Cardiac muscle cell (in vitro differentiated cells and primary cell): ENCODE measurements at regions not wholly inside any gene's neighbourhood (a gene's known extent, or its start where the extent isn't known, plus 50 kb on each side); places are given as distances from the start of the nearest gene placed in this dataset.

Source experiments
- DNase-seq, 2 donors: peaks; one replicate each; pipeline versions ENCODE4 v3.0.0 to v3.0.0-alpha.2; 2010 to 2017; ENCODE audit warnings: low read depth in 1 of 2, low spot score in 1 of 2
- H3K27ac ChIP-seq: fragments of 200-600 bp; sonication (generic); 2 replicates; pipeline ENCODE4 v1.5.1; 2016
- H3K27me3 ChIP-seq: fragments of 200-600 bp; sonication (generic); 2 replicates; pipeline ENCODE4 v1.6.0; 2016; ENCODE audit warnings: control low read depth
- H3K36me3 ChIP-seq: fragments of 200-600 bp; sonication (generic); 2 replicates; pipeline ENCODE4 v1.5.1; 2016; ENCODE audit warnings: control low read depth
- H3K4me1 ChIP-seq: fragments of 200-600 bp; sonication (generic); 2 replicates; pipeline ENCODE4 v1.8.1; 2017; ENCODE audit warnings: low read depth, mild to moderate bottlenecking, mixed run types
- H3K4me3 ChIP-seq: fragments of 200-600 bp; sonication (generic); 2 replicates; pipeline ENCODE4 v1.5.1; 2016; ENCODE audit warnings: mild to moderate bottlenecking
- H3K9me3 ChIP-seq: fragments of 200-600 bp; sonication (generic); 2 replicates; pipeline ENCODE4 v1.5.1; 2017; ENCODE audit warnings: low read depth, mild to moderate bottlenecking, control low read depth
- TF ChIP-seq, protein P1 (sequence below): IDR thresholded peaks from 2 replicates; pipeline ENCODE4 v1.5.1; 2012; ENCODE audit warnings: low read depth, mild to moderate bottlenecking, low read length

DNA sequence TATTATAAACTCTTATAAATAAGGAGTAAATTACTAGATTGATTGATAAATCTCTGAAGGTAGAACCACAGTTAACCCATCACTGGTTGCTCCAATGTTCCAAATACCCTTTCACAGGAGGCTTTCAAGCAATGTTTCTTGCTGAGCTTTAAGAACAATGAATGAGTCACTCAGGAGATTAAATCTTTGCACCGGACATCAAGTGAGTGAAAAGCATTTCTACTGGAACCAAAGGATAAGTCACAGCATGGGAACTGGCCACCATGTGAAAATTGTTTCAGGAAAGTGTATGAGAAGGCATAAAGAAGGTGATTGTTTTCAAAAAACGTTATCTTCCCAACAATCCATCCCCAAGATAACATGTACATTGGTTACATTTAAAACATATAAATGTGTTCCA is 90.6 kb downstream of the CNTN3 start:
- TF ChIP-seq, protein P1, sequence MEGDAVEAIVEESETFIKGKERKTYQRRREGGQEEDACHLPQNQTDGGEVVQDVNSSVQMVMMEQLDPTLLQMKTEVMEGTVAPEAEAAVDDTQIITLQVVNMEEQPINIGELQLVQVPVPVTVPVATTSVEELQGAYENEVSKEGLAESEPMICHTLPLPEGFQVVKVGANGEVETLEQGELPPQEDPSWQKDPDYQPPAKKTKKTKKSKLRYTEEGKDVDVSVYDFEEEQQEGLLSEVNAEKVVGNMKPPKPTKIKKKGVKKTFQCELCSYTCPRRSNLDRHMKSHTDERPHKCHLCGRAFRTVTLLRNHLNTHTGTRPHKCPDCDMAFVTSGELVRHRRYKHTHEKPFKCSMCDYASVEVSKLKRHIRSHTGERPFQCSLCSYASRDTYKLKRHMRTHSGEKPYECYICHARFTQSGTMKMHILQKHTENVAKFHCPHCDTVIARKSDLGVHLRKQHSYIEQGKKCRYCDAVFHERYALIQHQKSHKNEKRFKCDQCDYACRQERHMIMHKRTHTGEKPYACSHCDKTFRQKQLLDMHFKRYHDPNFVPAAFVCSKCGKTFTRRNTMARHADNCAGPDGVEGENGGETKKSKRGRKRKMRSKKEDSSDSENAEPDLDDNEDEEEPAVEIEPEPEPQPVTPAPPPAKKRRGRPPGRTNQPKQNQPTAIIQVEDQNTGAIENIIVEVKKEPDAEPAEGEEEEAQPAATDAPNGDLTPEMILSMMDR, result no peak
- DNase-seq, result peak in 1 of 2 donors; percentile 20

DNA sequence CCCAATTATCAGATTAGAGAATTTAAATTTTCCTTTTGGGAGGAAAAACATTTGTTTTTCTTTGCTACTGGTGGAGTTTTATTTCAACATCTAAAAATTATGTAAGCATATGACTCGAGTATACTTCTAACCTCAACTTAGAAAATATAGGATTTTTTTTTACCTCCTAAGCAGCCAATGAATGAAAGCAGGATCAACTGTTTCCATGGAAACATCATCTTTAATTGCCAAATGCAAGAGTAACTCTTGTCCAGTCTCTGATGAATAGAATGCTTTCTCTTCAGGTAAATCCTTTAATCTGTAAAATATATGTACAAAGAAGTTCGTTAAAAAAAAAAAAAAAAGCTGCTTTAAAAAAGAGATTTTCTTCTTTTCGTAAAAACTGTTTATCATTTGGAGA is 93.6 kb downstream of the CNTN3 start:
- H3K9me3 ChIP-seq, result no peaks in the 10 kb centered on the region
- no peak for DNase-seq
- no peak overlapping the region for H3K4me3 ChIP-seq
- H3K27ac ChIP-seq, result no peak overlapping the region
- H3K36me3 ChIP-seq, result no peaks in the 10 kb centered on the region
- H3K27me3 ChIP-seq, result no peaks in the 10 kb centered on the region
- TF ChIP-seq, protein P1, result no peak
- no peaks in the 10 kb centered on the region for H3K4me1 ChIP-seq

More for the DNA sequence above, 90.6 kb downstream of the CNTN3 start:
- Histone ChIP-seq H3K27ac (no peak overlapping the region), H3K4me1 (no peaks in the 10 kb centered on the region), H3K9me3 (no peaks in the 10 kb centered on the region), H3K27me3 (no peaks in the 10 kb centered on the region), H3K36me3 (no peaks in the 10 kb centered on the region), H3K4me3 (no peak overlapping the region)

DNA sequence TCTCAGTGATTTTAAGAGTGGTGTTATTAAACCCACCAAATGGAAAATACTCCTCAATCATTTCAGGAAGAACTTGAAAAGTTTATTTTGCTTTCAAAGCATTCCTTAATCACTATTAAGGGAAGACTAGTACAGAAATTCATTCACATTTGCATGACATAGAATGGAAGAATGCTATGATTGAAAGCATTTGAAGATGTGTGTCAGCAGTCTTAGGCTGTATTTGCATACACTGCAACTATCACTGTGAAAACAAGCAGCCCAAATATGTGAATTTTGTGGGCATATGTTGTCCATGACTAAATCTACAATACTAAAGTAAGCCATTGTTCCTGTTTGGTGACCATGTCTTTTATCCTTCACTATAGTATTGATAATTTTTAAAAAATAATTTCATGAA is 95.8 kb downstream of the CNTN3 start:
- no peak for DNase-seq
- H3K4me1 ChIP-seq, result no peaks in the 10 kb centered on the region
- TF ChIP-seq, protein P1, result no peak

DNA sequence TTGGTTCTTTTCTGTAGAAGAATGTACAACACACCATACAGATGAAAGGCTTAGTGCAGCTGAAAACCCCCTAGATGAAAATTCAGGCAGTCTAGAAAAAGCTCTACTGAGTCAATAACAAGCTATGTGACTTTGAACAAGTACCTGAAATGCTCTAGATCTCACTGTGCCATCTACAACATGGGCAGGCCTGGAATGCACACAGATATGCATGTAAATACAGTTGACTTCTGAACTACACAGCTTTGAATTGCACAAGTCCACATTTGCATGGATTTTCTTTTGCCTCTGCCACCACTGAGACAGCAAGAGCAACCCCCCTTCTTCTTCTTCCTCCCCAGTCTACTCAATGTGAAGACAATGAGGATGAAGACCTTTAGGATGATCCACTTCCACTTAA is 98.4 kb downstream of the CNTN3 start:
- no peak for DNase-seq
- TF ChIP-seq, protein P1, result no peak
- H3K27me3 ChIP-seq, result no peaks in the 10 kb centered on the region

More for the DNA sequence above, 95.8 kb downstream of the CNTN3 start:
- no peaks in the 10 kb centered on the region for H3K36me3 ChIP-seq
- H3K27ac ChIP-seq, result no peak overlapping the region
- no peaks in the 10 kb centered on the region for H3K27me3 ChIP-seq
- no peaks in the 10 kb centered on the region for H3K9me3 ChIP-seq
- H3K4me3 ChIP-seq, result no peak overlapping the region

DNA sequence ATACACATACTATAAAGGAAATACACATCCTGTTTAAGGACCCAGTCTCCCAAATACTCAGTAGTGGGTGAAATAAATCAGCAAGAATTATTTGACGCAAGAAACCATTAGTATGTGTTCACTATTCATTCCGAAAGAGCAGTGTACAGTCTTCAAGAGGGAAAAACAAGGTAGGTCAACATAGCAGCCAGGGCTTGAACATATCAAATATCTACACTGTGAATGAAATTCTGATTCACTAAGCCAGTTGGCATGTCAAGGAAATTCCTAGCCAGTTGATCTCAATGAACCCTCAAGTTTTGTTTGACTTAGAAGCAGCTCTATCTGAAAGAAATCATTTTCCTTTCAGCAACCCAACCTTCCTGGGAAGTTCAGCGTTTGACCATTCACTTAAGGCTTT is 99.0 kb downstream of the CNTN3 start:
- no peaks in the 10 kb centered on the region for H3K27me3 ChIP-seq
- H3K36me3 ChIP-seq, result no peaks in the 10 kb centered on the region

More for the DNA sequence above, 98.4 kb downstream of the CNTN3 start:
- H3K9me3 ChIP-seq, result no peaks in the 10 kb centered on the region
- H3K27ac ChIP-seq, result no peak overlapping the region
- H3K4me3 ChIP-seq, result no peak overlapping the region
- H3K36me3 ChIP-seq, result no peaks in the 10 kb centered on the region
- H3K4me1 ChIP-seq, result no peaks in the 10 kb centered on the region

More for the DNA sequence above, 99.0 kb downstream of the CNTN3 start:
- DNase-seq, result no peak
- Histone ChIP-seq H3K4me1 (no peaks in the 10 kb centered on the region), H3K27ac (no peak overlapping the region), H3K9me3 (no peaks in the 10 kb centered on the region), H3K4me3 (no peak overlapping the region)
- TF ChIP-seq, protein P1, result no peak
